A549 (cell line): ENCODE measurements at regions not wholly inside any gene's neighbourhood (a gene's known extent, or its start where the extent isn't known, plus 50 kb on each side); places are given as distances from the start of the nearest gene placed in this dataset.

Experiments
- ATAC-seq, 2 experiments: fragments of 200-7000 bp in 1 of 2; fragments of >200 bp in 1 of 2; cut with Nextera tagmentation in 1 of 2; cut with Tn5 transposase in 1 of 2; 3 replicates each; pipeline versions ENCODE4 v1.8.0 to v1.9.1; 2018 to 2020; ENCODE audit warnings: mild to moderate bottlenecking in 1 of 2, moderate library complexity in 1 of 2
- CTCF ChIA-PET: fragments of 300-600 bp; sonication (Branson Sonifier 250); formaldehyde crosslinking; extraction: SDS; loops from one replicate; lab custom pipeline; 2021; ENCODE audit warnings: antibody characterized with exemption, inconsistent platforms; lab: Yijun Ruan, JAX
- POLR2A ChIA-PET: fragments of 350-600 bp; formaldehyde crosslinking; extraction: SDS; loops from one replicate; lab custom pipeline; 2021; ENCODE audit warnings: antibody characterized with exemption, inconsistent platforms; lab: Yijun Ruan, JAX
- DNase-seq, 2 experiments: peaks; one replicate each; pipeline versions ENCODE4 v3.0.0 to v3.0.0-alpha.2; 2011 to 2016; ENCODE audit warnings: low read depth in 1 of 2, low spot score in 1 of 2
- FAIRE-seq: peaks from 2 replicates; lab custom pipeline; 2011; peaks lifted over from hg19 to GRCh38; lab: Jason Lieb, UNC
- H3K27ac ChIP-seq, 2 experiments: fragments of >200 bp; sonication (Bioruptor Twin); formaldehyde crosslinking; 3 replicates each; pipeline ENCODE4 v1.5.1; 2016 to 2017
- H3K4me1 ChIP-seq: fragments of >200 bp; sonication (Bioruptor Twin); formaldehyde crosslinking; 3 replicates; pipeline ENCODE4 v1.6.1; 2016
- H3K4me2 ChIP-seq: fragments of >200 bp; sonication (Bioruptor Twin); formaldehyde crosslinking; 3 replicates; pipeline ENCODE4 v1.6.1; 2016
- H3K4me3 ChIP-seq: fragments of >200 bp; sonication (Bioruptor Twin); formaldehyde crosslinking; 3 replicates; pipeline ENCODE4 v1.5.1; 2016
- H3K9me3 ChIP-seq: fragments of >200 bp; sonication (Bioruptor Twin); formaldehyde crosslinking; 3 replicates; pipeline ENCODE4 v1.6.1; 2016
- ATOH8 ChIP-seq: fragments of 250-450 bp; sonication (Bioruptor Pico); IDR thresholded peaks from 2 replicates; pipeline ENCODE4 v1.5.0; 2020; ENCODE audit warnings: low read depth, mild to moderate bottlenecking, moderate library complexity
- CBX2 ChIP-seq: fragments of 200-600 bp; sonication (generic); IDR thresholded peaks from 2 replicates; pipeline ENCODE4 v1.6.1; 2016; ENCODE audit warnings: low read depth, mild to moderate bottlenecking, borderline replicate concordance
- CEBPB ChIP-seq, 2 experiments: fragments of >200 bp in 1 of 2; sonication (Bioruptor Twin) in 1 of 2; formaldehyde crosslinking in 1 of 2; IDR thresholded peaks; 2 replicates each; pipeline ENCODE4 v1.6.1; 2012 to 2016
- CHD4 ChIP-seq: fragments of 200-600 bp; sonication (generic); IDR thresholded peaks from 2 replicates; pipeline ENCODE4 v1.6.1; 2016; ENCODE audit warnings: antibody characterized with exemption, mild to moderate bottlenecking, borderline replicate concordance
- CTCF ChIP-seq: fragments of >200 bp; sonication (Bioruptor Twin); formaldehyde crosslinking; IDR thresholded peaks from 3 replicates; pipeline ENCODE4 v1.5.1; 2016
- EHMT2 ChIP-seq: fragments of 200-600 bp; sonication (generic); IDR thresholded peaks from 2 replicates; pipeline ENCODE4 v1.6.1; 2016; ENCODE audit warnings: antibody characterized with exemption, low read depth, mild to moderate bottlenecking, moderate library complexity
- ELK1 ChIP-seq: fragments of 150-350 bp; IDR thresholded peaks from 2 replicates; pipeline ENCODE4 v1.6.1; 2014; ENCODE audit warnings: low read depth, mild to moderate bottlenecking, low read length
- EP300 ChIP-seq, 2 experiments: fragments of >200 bp; sonication (Bioruptor Twin); formaldehyde crosslinking; IDR thresholded peaks; 2 replicates in 1 of 2; 3 replicates in 1 of 2; pipeline ENCODE4 v1.6.1; 2016 to 2017
- FOXS1 ChIP-seq: fragments of 250-450 bp; sonication (Bioruptor Pico); IDR thresholded peaks from 2 replicates; pipeline ENCODE4 v1.5.0; 2020; ENCODE audit warnings: mild to moderate bottlenecking, moderate library complexity
- HOXB13 ChIP-seq: fragments of 250-450 bp; sonication (Bioruptor Pico); IDR thresholded peaks from 2 replicates; pipeline ENCODE4 v1.5.0; 2020; ENCODE audit warnings: low read depth, mild to moderate bottlenecking, moderate library complexity
- HOXB5 ChIP-seq: fragments of 250-450 bp; sonication (Bioruptor Pico); IDR thresholded peaks from 2 replicates; pipeline ENCODE4 v1.5.0; 2020; ENCODE audit warnings: mild to moderate bottlenecking, moderate library complexity
- MAFK ChIP-seq: fragments of 450-650 bp; IDR thresholded peaks from 2 replicates; pipeline ENCODE4 v1.6.1; 2014; ENCODE audit not compliant: partially characterized antibody
- MAX ChIP-seq: IDR thresholded peaks from 2 replicates; pipeline ENCODE4 v1.6.1; 2012
- MAZ ChIP-seq: fragments of 150-350 bp; IDR thresholded peaks from 2 replicates; pipeline ENCODE4 v1.6.1; 2014; ENCODE audit warnings: antibody characterized with exemption, low read depth, low read length, borderline replicate concordance
- NFE2L2 ChIP-seq: fragments of 150-350 bp; conservative IDR thresholded peaks from 2 replicates; pipeline ENCODE4 v1.6.1; 2014; ENCODE audit warnings: low read length
- NPAS2 ChIP-seq: fragments of 250-450 bp; sonication (Bioruptor Pico); IDR thresholded peaks from 2 replicates; pipeline ENCODE4 v1.8.0; 2022; ENCODE audit warnings: mild to moderate bottlenecking, moderate library complexity, borderline replicate concordance
- NR3C1 ChIP-seq: fragments of >200 bp; sonication (Bioruptor Twin); formaldehyde crosslinking; IDR thresholded peaks from 3 replicates; pipeline ENCODE4 v1.6.1; 2017
- POLR2A ChIP-seq: IDR thresholded peaks from 2 replicates; pipeline ENCODE4 v1.6.1; 2012; ENCODE audit warnings: mild to moderate bottlenecking, low read length
- POLR2AphosphoS2 ChIP-seq: conservative IDR thresholded peaks from 2 replicates; pipeline ENCODE4 v1.6.1; 2012; ENCODE audit warnings: low read length, improper control_type of control experiment, inconsistent platforms
- RFX5 ChIP-seq: fragments of 450-650 bp; IDR thresholded peaks from 2 replicates; pipeline ENCODE4 v1.7.1; 2014; ENCODE audit warnings: antibody characterized with exemption, mild to moderate bottlenecking, moderate library complexity
- RNF2 ChIP-seq: fragments of 200-600 bp; sonication (generic); IDR thresholded peaks from 2 replicates; pipeline ENCODE4 v1.6.1; 2016; ENCODE audit warnings: low read depth, mild to moderate bottlenecking, antibody characterized with exemption, moderate library complexity, borderline replicate concordance
- SREBF2 ChIP-seq: fragments of 450-650 bp; IDR thresholded peaks from 2 replicates; pipeline ENCODE4 v1.6.1; 2014; ENCODE audit warnings: mild to moderate bottlenecking, moderate library complexity
- ZC3H11A ChIP-seq: fragments of 450-650 bp; IDR thresholded peaks from 2 replicates; pipeline ENCODE4 v1.6.1; 2014; ENCODE audit warnings: antibody characterized with exemption, mild to moderate bottlenecking
- ZFP36 ChIP-seq: fragments of 450-650 bp; IDR thresholded peaks from 2 replicates; pipeline ENCODE4 v1.6.1; 2014; ENCODE audit warnings: borderline replicate concordance; ENCODE audit not compliant: partially characterized antibody
- ZSCAN20 ChIP-seq: fragments of 250-450 bp; sonication (Bioruptor Pico); IDR thresholded peaks from 2 replicates; pipeline ENCODE4 v1.8.0; 2022; ENCODE audit warnings: mild to moderate bottlenecking, moderate library complexity
- WGBS: methylation state at CpG from one replicate; pipeline ENCODE4 v1.1.6; 2017; ENCODE audit errors: missing lambda C conversion rate; 5-methylcytosine and 5-hydroxymethylcytosine counted together

GRCh38 chr16:62213763-62214162 is 177.5 kb upstream of the CDH8 start:
- no peak for TF ChIP-seq ATOH8 (CRISPR knock-in tag)
- TF ChIP-seq FOXS1, result no peak
- TF ChIP-seq MAX, result no peak
- ChIA-PET CTCF (interaction anchor here (1.1 kb wide), 1 partner anchor 12 kb away, joined by 3 read pairs; no protein-coding TSS in a partner anchor), POLR2A (no interaction called here)
- H3K4me1 ChIP-seq, result no peaks in the 10 kb centered on the region
- peak in 1 of 2 experiments; percentile 73; a peak in 4 of 6 replicates for ATAC-seq
- H3K4me3 ChIP-seq, result no peak overlapping the region
- WGBS, result 0% methylated on average over 1 of the region's 2 CpGs
- no peaks in the 10 kb centered on the region; the same call in 2 of the 3 replicates for H3K9me3 ChIP-seq
- H3K4me2 ChIP-seq, result no peak overlapping the region
- no peak overlapping the region for H3K27ac ChIP-seq
- no peak for FAIRE-seq
- DNase-seq, result peak in 1 of 2 experiments; percentile 6

- Histone ChIP-seq H3K4me1 (no peaks in the 10 kb centered on the region), H3K4me3 (no peak overlapping the region), H3K27ac (no peak overlapping the region), H3K4me2 (no peak overlapping the region), H3K9me3 (no peaks in the 10 kb centered on the region; the same call in 2 of the 3 replicates)
- TF ChIP-seq HOXB13 (no peak), POLR2AphosphoS2 (no peak), MAX (no peak), SREBF2 (no peak), ATOH8 (CRISPR knock-in tag) (no peak), NR3C1 (no peak), CBX2 (no peak), ZSCAN20 (no peak), EP300 (IDR thresholded peaks at IDR 0.05) (no peak), MAZ (no peak), ZFP36 (no peak), EHMT2 (no peak)
- FAIRE-seq (no peak), ATAC-seq (no peak), DNase-seq (no peak)
- 7% methylated on average over 4 of the region's 4 CpGs for WGBS
- ChIA-PET CTCF (no interaction called here), POLR2A (no interaction called here)
Measured at GRCh38 chr16:62208934-62209333, 172.7 kb upstream of the CDH8 start.

- no peak for ATAC-seq
- Histone ChIP-seq H3K9me3 (no peaks in the 10 kb centered on the region), H3K27ac (no peak overlapping the region), H3K4me3 (no peak overlapping the region), H3K4me1 (no peaks in the 10 kb centered on the region), H3K4me2 (no peak overlapping the region)
- ChIA-PET CTCF (no interaction called here), POLR2A (no interaction called here)
- DNase-seq, result no peak
- FAIRE-seq, result no peak
- WGBS, result 5% methylated on average over 1 of the region's 1 CpG
- TF ChIP-seq HOXB13, result no peak
- no peak for TF ChIP-seq CTCF
- no peak for TF ChIP-seq MAFK
- no peak for TF ChIP-seq POLR2A
- no peak for TF ChIP-seq CHD4
Measured at GRCh38 chr16:62205459-62205858, 169.2 kb upstream of the CDH8 start.

GRCh38 chr16:62201911-62202310 is 165.7 kb upstream of the CDH8 start:
- no peak for TF ChIP-seq NR3C1
- TF ChIP-seq MAFK, result no peak
- TF ChIP-seq ELK1, result no peak
- TF ChIP-seq NFE2L2, result no peak
- no peak for TF ChIP-seq RNF2
- TF ChIP-seq ZC3H11A, result no peak
- no peak for TF ChIP-seq RFX5
- TF ChIP-seq HOXB13, result no peak
- no peak for TF ChIP-seq CEBPB (IDR thresholded peaks at IDR 0.05)
- TF ChIP-seq HOXB5 (CRISPR knock-in tag), result no peak
- TF ChIP-seq NPAS2 (CRISPR knock-in tag), result no peak
- TF ChIP-seq, all 56 proteins: peak for 0
- Histone ChIP-seq H3K27ac (no peak overlapping the region), H3K4me3 (no peak overlapping the region), H3K4me2 (no peak overlapping the region), H3K4me1 (no peaks in the 10 kb centered on the region), H3K9me3 (no peaks in the 10 kb centered on the region)
- WGBS, result 8% methylated on average over 8 of the region's 8 CpGs
- CTCF ChIA-PET, result no interaction called here
- no peak for ATAC-seq
- POLR2A ChIA-PET, result no interaction called here
- FAIRE-seq, result no peak
- DNase-seq, result no peak
